Superior temporal gyrus (tissue), 1 donor: ENCODE measurements at regions not wholly inside any gene's neighbourhood (a gene's known extent, or its start where the extent isn't known, plus 50 kb on each side); places are given as distances from the start of the nearest gene placed in this dataset.

Source experiments
- DNase-seq: peaks from one replicate; pipeline ENCODE4 v3.0.0-alpha.2; 2016; ENCODE audit errors: extremely low spot score

DNA sequence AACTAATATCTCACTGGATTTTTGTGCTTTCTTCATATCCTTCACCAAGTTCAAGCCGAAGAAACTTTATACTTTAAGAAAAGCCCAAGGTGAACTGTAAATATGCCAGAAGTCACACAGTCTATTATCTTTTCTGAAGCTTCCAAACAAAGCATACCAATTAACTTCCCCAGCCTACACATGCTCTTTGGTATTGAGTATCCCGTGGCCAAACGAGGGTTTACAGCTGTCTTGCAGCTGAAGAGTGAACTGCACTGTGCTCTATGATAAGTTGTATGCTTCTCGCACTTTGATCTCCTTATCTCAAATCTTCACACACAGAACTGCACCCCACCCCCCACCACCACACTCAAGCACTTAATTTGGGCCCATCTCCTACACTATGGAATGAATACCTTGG lies 215.6 kb upstream of the VEPH1 start:
- DNase-seq, result no peak

GRCh38 chr3:157713101-157713500 lies 209.9 kb upstream of the VEPH1 start:
- DNase-seq, result no peak

- no peak for DNase-seq
Measured at GRCh38 chr3:157705258-157705657, 202.0 kb upstream of the VEPH1 start.

- no peak for DNase-seq
Measured at GRCh38 chr3:157700405-157700804, 197.2 kb upstream of the VEPH1 start.

DNA sequence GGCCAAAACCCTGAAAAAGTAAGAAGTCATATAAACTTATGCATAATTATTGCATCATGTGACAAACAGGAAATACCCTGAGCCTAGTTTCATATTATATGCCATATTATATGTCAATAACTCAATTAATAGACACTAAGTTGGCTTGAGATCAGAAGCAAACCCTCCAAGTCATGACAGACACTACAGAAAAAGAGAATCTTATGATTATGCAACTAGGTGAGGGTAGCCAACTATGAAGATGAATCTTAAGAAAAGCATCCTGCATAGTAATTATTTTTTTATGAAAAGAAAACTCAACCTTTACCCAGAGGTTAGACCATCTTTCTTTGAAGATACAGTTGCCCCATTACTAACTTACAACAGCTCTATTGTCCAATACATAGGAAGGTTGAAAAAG lies 192.4 kb upstream of the VEPH1 start:
- no peak for DNase-seq

DNA sequence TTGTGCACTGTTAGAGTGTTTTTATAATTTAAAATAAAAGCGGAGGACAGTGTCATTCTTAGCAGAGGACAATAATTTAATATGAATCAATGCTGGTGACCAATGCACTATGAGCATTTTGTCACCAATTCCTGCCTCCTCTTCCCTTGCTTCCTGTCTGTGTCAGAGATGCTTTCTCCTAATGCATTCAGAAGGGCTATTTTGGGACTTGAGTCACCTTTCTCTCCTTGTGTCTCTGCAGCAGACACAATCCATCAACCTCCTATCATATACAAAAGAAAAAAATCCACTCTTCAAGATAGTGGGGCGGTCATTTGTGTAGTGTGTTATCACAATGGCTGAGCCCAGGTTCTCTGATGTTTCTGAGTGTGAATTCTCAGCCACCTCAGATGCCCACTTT lies 191.9 kb upstream of the VEPH1 start:
- no peak for DNase-seq

- DNase-seq, result no peak
Measured at GRCh38 chr3:157693762-157694161, 190.5 kb upstream of the VEPH1 start.

DNA sequence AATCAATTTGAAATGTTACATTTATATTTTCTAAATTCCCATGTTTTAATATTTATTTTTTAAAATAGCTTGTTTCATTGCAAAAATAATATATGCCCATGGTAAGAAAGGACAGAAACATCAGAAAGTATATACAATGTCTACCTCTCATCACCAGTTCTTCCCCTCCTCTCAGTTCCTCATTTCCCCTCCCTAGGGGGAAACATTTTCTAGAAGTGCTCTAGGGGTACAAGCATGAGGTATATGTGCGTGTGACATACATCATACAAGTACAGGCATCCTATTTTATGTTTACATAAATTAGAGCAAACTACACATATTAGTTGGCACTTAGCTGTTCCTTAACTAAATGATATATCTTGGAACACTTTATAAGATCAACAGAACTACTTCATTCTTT lies 189.3 kb upstream of the VEPH1 start:
- DNase-seq, result no peak

GRCh38 chr3:157683668-157684067 lies 180.5 kb upstream of the VEPH1 start:
- no peak for DNase-seq

DNA sequence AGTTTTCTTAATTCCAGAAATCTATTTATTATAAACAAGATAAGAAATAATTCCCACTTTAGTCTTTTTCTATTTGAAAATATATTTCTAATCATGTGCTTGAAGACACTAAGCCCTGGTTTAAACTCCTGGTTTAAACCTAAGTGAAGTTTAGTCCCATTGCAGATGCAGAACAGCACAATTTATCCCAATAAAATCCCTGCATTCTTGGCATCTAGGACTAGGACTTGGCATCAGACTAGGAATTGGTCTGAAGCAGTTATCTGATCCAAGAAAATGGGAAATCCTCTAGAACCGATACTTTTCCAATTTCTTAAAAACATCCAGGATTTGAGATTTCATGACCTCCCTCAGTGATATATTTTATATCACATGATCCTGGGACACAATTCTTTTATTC lies 168.8 kb upstream of the VEPH1 start:
- DNase-seq, result no peak

DNA sequence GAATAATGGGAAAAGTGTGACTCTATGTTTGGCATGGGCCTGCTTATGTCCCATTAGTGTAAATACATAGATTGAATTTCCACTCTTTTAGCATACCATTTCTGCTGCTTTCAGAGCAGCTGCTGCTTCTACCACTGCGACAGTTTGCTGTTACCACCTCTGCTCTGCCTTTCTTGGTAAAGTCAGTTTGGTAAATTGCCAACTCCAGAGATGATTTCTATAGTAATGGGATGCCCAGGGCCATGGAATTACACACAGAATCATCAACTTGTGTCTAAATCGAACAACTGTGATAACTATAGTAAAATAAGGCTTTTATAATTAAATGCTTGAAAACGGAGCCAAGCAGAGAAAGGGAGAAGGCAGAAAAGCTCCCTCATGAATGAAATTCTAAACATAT lies 168.4 kb upstream of the VEPH1 start:
- no peak for DNase-seq

DNA sequence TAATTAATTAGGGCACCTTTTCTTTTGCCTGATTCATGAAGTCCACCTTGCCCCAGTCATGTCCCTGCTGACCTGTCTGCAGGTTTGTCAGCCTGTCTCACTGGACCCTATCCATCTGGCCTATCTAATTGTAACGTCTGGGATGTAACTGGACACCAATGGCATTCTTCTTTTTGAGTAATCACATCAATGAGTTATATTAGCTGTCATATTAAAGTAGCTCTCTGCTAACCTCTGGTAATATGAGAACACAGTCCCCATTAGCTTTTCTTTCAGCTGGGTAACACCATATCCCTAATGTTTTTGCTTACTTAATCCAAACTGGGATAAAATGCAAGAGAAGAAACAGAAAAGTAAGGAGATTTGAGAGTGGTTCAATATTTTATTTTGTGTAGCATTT lies 166.2 kb upstream of the VEPH1 start:
- DNase-seq, result no peak

GRCh38 chr3:157667493-157667892 lies 164.3 kb upstream of the VEPH1 start:
- no peak for DNase-seq

GRCh38 chr3:157662171-157662570 lies 159.0 kb upstream of the VEPH1 start:
- DNase-seq, result no peak

GRCh38 chr3:157660847-157661246 lies 157.6 kb upstream of the VEPH1 start:
- no peak for DNase-seq

- DNase-seq, result no peak
Measured at GRCh38 chr3:157652366-157652765, 149.2 kb upstream of the VEPH1 start.

DNA sequence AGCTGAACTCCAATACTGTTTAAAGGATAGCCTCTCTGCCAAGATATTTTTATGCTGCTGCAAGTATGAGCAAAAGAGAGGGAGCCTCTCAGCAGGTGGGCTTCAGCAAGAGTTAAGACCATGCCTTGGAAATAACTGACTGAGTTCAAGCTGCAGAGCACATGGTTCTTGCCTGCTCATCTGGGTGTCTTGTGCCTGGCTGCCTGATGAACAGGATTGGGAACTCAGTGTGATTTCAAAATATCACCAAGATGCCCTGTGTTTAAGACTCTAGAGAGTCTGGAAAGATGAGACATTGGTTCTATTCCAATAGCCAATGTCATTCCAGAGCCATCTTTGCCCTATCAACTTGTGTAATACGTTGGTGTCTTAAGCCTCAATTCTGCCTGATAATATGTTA lies 147.5 kb upstream of the VEPH1 start:
- no peak for DNase-seq

DNA sequence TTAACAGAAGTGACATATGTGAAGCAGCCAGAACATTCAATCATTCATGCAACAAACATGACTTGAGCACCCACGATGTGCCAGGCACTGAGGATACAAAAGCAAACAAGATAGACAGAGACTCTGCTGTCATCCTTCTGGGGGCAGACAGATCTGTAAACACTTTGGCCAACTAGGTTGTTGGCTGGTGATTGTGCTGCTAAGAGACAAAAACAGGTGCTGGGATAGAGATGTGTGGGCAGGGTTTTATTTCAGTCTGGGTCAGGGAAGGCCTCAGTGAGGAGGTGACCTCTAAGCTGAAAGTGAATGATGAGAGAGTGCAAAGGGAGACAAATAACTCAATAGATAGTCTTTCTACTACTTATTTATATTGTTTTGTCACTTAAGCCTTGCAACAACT lies 147.0 kb upstream of the VEPH1 start:
- DNase-seq, result no peak

- no peak for DNase-seq
Measured at GRCh38 chr3:157649511-157649910, 146.3 kb upstream of the VEPH1 start.

GRCh38 chr3:157647820-157648219 lies 144.6 kb upstream of the VEPH1 start:
- no peak for DNase-seq

- no peak for DNase-seq
Measured at GRCh38 chr3:157639756-157640426, 136.7 kb upstream of the VEPH1 start.

GRCh38 chr3:157637866-157638265 lies 134.7 kb upstream of the VEPH1 start:
- no peak for DNase-seq

DNA sequence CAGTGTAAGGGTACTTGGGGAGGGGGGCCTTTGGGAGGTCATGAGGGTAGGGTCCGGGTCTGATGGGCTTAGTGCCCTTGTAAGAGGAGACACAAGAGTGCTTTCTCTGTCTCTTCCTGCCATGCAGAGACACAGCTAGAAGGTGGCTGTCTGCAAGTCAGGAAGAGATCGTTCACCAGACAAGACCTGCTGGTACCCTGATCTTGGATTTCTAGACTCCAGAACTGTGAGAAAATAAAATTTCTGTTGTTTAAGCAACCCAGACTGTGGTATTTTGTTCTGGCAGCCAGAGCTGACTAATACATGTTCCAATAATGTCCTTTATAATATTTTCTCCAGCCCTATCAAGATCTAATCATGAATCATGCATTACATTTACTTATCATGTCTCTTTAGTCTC lies 130.0 kb upstream of the VEPH1 start:
- DNase-seq, result no peak

GRCh38 chr3:157632075-157632474 lies 128.9 kb upstream of the VEPH1 start:
- DNase-seq, result no peak
